Esophagus squamous epithelium (tissue), 5 donors: ENCODE measurements at regions not wholly inside any gene's neighbourhood (a gene's known extent, or its start where the extent isn't known, plus 50 kb on each side); places are given as distances from the start of the nearest gene placed in this dataset.

Experiments used
- DNase-seq: peaks from one replicate; lab custom pipeline; 2025; lab: John Stamatoyannopoulos, UW
- H3K27ac ChIP-seq, 4 donors: fragments of 200-600 bp; sonication (generic); one replicate each; pipeline ENCODE4 v1.5.1; 2016 to 2019; ENCODE audit warnings: mild to moderate bottlenecking in 1 of 4
- H3K27me3 ChIP-seq, 4 donors: fragments of 200-600 bp; sonication (generic); 1 replicate in 3 of 4; 2 replicates in 1 of 4; pipeline versions ENCODE4 v1.5.1 to v1.6.0; 2017 to 2021; ENCODE audit warnings: antibody characterized with exemption in 1 of 4
- H3K36me3 ChIP-seq, 3 donors: fragments of 200-600 bp; sonication (generic); one replicate each; pipeline ENCODE4 v1.5.1; 2016 to 2019
- H3K4me1 ChIP-seq, 3 donors: fragments of 200-600 bp; sonication (generic); one replicate each; pipeline ENCODE4 v1.5.1; 2017 to 2019
- H3K4me3 ChIP-seq, 4 donors: fragments of 200-600 bp; sonication (generic); 1 replicate in 3 of 4; 2 replicates in 1 of 4; pipeline ENCODE4 v1.5.1; 2016 to 2019; ENCODE audit warnings: mild to moderate bottlenecking in 2 of 4, moderate library complexity in 1 of 4
- H3K9me3 ChIP-seq, 3 donors: fragments of 200-600 bp; sonication (generic); one replicate each; pipeline ENCODE4 v1.5.1; 2016 to 2019
- CTCF ChIP-seq, 6 experiments: fragments of 450-650 bp in 4 of 6; fragments of 200-600 bp in 2 of 6; sonication (generic) in 2 of 6; IDR thresholded peaks; one replicate each; pipeline ENCODE4 v1.5.1; 2016 to 2019; ENCODE audit warnings: antibody characterized with exemption in 6 of 6, mild to moderate bottlenecking in 4 of 6, moderate library complexity in 4 of 6
- POLR2A ChIP-seq, 4 donors: fragments of 450-650 bp; IDR thresholded peaks; one replicate each; pipeline ENCODE4 v1.6.1; 2017; ENCODE audit warnings: antibody characterized with exemption in 4 of 4, mild to moderate bottlenecking in 4 of 4, moderate library complexity in 3 of 4
- WGBS, 2 donors: methylation state at CpG; one replicate each; pipeline ENCODE4 v1.1.5; 2018; 5-methylcytosine and 5-hydroxymethylcytosine counted together
- intact Hi-C: fragments of 100-400 bp; cut with DNase I; formaldehyde crosslinking; loops from one replicate; pipeline ENCODE4 v1.15.0; 2022
- donor health status: DM: yes; HTN: yes; CAD: no.

GRCh38 chr9:13614060-13614459 is 334.6 kb upstream of the MPDZ start:
- WGBS, 2 donors: 65 to 81% methylated on average over 4 of the region's 4 CpGs
- Histone ChIP-seq H3K9me3 (no peaks in the 10 kb centered on the region), H3K36me3 (no peaks in the 10 kb centered on the region), H3K27ac (no peak overlapping the region), H3K27me3 (no peaks in the 10 kb centered on the region), H3K4me1 (no peaks in the 10 kb centered on the region), H3K4me3 (no peak overlapping the region)
- no peak for TF ChIP-seq CTCF (IDR thresholded peaks at IDR 0.05)
- no peak for TF ChIP-seq POLR2A (IDR thresholded peaks at IDR 0.05)
- intact Hi-C loops: no loop called here
- DNase-seq: no peak

- no peak overlapping the region for H3K4me3 ChIP-seq
- no peak for DNase-seq
- 80 to 86% methylated on average over 2 of the region's 2 CpGs for WGBS, 2 donors
- intact Hi-C loops: no loop called here
- no peak overlapping the region for H3K27ac ChIP-seq
- no peaks in the 10 kb centered on the region for H3K36me3 ChIP-seq
- no peaks in the 10 kb centered on the region for H3K27me3 ChIP-seq
- TF ChIP-seq POLR2A (IDR thresholded peaks at IDR 0.05): no peak
- no peak for TF ChIP-seq CTCF (IDR thresholded peaks at IDR 0.05)
- H3K4me1 ChIP-seq: peaks cover 0 to 3% (median 0%) of the 10 kb centered on the region in 3 donors
- H3K9me3 ChIP-seq: no peaks in the 10 kb centered on the region
Observed at GRCh38 chr9:13613296-13613695, 333.8 kb upstream of the MPDZ start.

- intact Hi-C loops: no loop called here
- DNase-seq: no peak
- Histone ChIP-seq H3K27me3 (no peaks in the 10 kb centered on the region), H3K4me3 (peak overlapping the region in 2 of 4 donors; percentile 8 to 10), H3K27ac (peak overlapping the region in 2 of 4 donors; percentile 42 to 43), H3K4me1 (peaks cover 0 to 23% (median 6%) of the 10 kb centered on the region in 3 donors), H3K36me3 (no peaks in the 10 kb centered on the region), H3K9me3 (no peaks in the 10 kb centered on the region)
- no peak for TF ChIP-seq POLR2A (IDR thresholded peaks at IDR 0.05)
- no peak for TF ChIP-seq CTCF (IDR thresholded peaks at IDR 0.05)
- 60 to 64% methylated on average over 6 of the region's 6 CpGs for WGBS, 2 donors
Observed at GRCh38 chr9:13608451-13608850, 329.0 kb upstream of the MPDZ start.

- Histone ChIP-seq H3K9me3 (no peaks in the 10 kb centered on the region), H3K36me3 (no peaks in the 10 kb centered on the region), H3K27ac (peak overlapping the region in 3 of 4 donors; percentile 30 to 43 (median 42)), H3K27me3 (no peaks in the 10 kb centered on the region), H3K4me3 (peak overlapping the region in 2 of 4 donors; percentile 8 to 10), H3K4me1 (peaks cover 0 to 23% (median 6%) of the 10 kb centered on the region in 3 donors)
- no peak for DNase-seq
- 32 to 41% methylated on average over 5 to 6 of the region's 6 CpGs for WGBS, 2 donors
- intact Hi-C loops: no loop called here
- TF ChIP-seq CTCF (IDR thresholded peaks at IDR 0.05) (no peak), POLR2A (IDR thresholded peaks at IDR 0.05) (no peak)
Observed at GRCh38 chr9:13607481-13608441, 328.3 kb upstream of the MPDZ start.

- TF ChIP-seq CTCF (IDR thresholded peaks at IDR 0.05) (no peak), POLR2A (IDR thresholded peaks at IDR 0.05) (no peak)
- 18 to 19% methylated on average over 5 of the region's 5 CpGs for WGBS, 2 donors
- Histone ChIP-seq H3K27me3 (no peaks in the 10 kb centered on the region), H3K36me3 (no peaks in the 10 kb centered on the region), H3K4me3 (no peak overlapping the region), H3K4me1 (peaks cover 0 to 23% (median 6%) of the 10 kb centered on the region in 3 donors), H3K9me3 (no peaks in the 10 kb centered on the region), H3K27ac (no peak overlapping the region)
- DNase-seq: no peak
- intact Hi-C loops: no loop called here
Observed at GRCh38 chr9:13606586-13606985, 327.1 kb upstream of the MPDZ start.
